ENCODE measurements at regions not wholly inside any gene's neighbourhood (a gene's known extent, or its start where the extent isn't known, plus 50 kb on each side); places are given as distances from the start of the nearest gene placed in this dataset.
A peak's percentile ranks its signal among the peaks of the same experiment; 100 is the strongest.

DNA sequence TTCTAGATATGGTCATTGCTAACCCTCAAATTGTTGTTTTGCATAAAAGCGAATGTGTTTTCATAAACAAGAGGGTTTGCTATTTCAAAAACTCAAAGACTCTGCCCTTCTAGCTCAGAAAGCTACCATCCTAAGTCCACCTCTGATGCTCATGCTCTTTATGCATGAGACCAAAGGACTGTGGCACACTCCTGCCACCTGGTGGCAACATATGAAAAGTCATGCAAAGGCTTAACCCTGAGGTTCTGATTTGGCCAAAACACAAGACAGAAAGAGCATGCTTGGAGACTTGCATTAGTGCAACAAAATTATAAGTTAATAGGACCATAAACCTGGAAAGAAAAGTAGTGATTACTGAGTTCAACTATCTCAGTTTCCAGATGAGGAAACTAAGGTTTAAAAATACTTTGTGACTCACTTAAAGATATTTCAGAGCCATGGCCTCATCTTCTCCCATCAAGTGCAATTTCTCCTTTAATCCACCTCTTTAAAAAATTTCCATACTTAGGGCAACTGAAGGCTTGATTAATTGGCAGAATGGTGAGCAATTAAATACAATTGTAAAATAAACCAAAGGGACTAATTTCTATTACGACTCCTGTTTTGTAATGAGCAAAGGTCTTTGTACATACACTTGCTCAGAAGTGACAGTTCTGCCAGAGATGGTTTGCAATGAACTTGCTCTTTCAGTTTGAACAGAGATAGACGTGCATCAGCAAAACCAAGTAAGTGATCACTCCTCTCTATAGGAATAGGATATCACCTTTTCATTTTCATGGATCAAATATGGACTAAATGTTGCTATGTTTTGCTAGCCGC is 110.7 kb upstream of the RAD23B start:
- DNase-seq = peak; percentile 79

GRCh38 chr9:107172979-107173347 is 110.1 kb upstream of the RAD23B start:
- no peak for DNase-seq

- DNase-seq = no peak
Measured at GRCh38 chr9:107173422-107174180, 109.5 kb upstream of the RAD23B start.

- no peak for DNase-seq
Measured at GRCh38 chr9:107174441-107174840, 108.6 kb upstream of the RAD23B start.

- no peak for DNase-seq
Measured at GRCh38 chr9:107175041-107175440, 108.0 kb upstream of the RAD23B start.

DNA sequence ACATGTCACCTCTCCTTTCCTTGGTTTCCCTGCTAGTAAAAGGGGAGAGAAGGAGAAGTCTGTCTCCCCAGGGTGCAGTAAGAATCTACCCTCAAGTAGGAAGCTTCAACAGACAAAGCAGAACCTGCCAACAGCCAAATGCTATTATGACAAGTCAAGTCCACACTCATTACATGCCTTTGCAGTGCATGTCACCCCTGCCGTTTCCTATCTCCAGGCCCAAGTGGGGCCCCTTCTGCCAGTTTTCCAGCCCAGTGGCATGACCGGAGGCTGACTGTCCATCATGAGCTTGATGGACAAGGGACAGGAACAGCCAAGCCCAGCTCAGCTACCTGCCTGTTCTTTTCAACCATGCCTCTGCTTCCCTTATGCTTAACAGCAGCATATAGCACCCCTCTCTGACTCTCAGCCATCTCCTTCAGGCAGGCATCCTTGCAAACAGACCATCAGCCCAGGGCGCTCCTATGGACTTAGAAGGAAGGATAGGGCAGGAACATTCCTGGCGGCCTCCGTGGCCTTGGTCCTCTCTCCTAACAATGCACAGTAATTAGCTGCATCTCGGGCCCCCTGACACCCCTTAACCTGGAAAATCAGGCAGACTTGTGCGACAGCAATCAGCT is 107.2 kb upstream of the RAD23B start:
- DNase-seq = no peak

DNA sequence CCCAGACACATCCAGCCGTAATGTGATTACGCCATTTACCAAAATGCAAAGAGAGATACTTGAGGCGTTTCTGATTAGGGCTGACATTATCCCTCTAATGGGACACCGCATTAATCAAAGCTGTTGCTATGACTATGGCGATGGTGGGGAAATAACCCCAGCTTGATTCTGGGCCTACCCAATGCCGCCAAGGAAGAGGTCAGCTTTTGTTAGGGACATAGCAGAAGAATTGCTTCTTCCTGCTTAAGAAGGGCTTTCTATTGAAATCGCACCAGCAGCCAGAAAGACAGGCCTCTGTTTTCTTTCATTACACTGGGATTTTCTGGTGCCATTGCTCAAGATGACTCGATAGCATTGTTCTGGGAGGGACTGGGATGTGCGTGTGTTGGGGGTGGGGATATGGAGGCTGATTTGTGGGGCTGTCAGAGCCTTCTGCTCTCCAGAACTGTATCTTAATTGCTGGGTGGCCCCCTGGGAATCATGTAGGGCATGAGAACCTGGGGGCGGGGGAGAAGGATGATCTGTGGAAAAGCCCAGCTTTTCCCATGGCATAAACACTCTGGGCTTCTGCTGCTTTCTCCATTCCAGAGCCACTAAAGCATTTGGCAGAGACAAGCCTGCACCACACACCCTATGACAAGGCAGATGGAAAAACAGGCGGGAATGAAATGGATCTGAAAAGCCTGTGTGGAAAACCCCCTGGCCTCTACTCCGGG is 106.5 kb upstream of the RAD23B start:
- DNase-seq = no peak

DNA sequence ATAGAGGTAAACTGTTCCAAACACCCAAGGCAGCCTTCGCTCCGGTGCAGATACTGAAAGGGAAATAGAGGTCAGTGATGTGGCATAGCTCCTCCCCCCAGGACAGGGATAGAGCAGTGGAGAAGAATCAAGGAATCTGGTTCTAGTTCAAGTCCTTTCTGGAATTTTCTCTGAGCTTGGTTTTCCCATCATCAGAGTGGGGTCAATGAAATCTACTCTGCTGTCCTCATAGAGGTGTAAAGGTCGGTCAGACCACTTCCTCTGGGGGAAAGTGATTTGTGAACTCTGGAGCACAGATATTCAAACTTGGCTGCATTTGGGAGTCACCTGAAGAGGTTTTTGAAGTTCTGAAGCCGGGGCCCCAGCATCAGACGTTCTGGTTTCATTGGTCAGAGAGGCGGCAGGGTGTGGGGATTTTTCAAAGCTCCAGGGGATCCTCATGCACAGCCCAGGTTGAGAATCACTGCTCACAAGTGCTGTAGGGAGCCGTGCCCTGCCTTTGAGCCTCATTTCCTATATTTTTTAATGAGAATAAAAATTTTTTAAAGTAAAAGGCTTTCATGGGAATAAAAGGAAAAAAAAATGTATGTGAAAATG is 105.7 kb upstream of the RAD23B start:
- DNase-seq = no peak

DNA sequence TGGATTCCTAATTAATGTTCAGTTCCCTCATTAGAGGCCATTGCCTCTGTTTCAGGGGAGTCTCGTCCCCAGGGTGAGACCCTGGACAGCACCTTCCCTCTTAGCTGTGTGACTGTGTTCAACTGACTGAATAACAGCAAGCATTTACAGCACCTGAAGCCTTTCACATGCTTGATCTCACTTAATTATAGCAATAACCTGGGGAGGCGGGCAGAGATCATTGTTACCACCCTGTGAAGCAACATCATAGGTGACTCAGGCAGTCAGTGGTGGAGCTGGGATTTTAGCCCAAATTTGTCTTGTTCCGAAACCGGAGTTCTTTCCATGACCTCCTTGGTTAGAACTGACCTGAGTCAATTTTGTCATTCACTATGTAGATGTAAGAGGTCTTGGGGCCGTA is 105.2 kb upstream of the RAD23B start:
- no peak for DNase-seq

DNA sequence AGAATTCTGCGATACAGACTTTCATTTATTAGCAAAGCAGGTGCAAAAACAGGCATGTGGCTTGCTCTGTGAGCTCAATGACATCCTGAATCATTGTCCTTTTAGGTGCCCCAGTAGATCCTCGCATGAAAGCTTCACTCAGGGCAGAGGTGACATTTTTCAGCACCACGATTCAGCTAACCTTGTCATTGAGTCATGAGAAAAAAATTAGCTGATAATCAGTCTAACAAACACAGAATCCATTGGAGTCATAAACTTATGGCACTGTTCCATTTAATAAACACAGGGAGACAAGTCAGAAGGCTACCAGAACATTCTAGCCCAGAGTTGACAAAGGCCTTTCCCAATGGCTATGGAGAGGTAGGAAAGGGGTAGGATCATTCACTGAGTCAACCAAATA is 104.8 kb upstream of the RAD23B start:
- no peak for DNase-seq

GRCh38 chr9:107180206-107180605 is 102.9 kb upstream of the RAD23B start:
- no peak for DNase-seq

DNA sequence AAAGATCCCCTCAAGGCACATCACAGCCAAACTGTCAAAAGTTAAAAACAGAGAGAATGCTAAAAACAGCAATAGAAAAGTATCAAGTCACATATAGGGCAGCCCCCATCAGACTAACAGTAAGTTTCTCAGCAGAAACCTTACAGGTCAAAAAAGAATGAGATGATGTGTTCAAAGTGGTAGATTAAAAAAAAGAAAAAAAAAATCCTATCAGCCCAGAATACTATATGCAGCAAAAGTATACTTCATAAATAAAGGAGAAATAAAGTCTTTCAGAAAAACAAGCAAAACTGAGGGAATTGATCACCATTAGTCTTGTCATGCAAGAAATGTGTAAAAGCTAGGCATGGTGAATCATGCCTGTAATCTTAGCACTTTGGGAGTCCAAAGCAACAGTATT is 99.9 kb upstream of the RAD23B start:
- DNase-seq = no peak

GRCh38 chr9:107188376-107188775 is 94.7 kb upstream of the RAD23B start:
- no peak for DNase-seq

DNA sequence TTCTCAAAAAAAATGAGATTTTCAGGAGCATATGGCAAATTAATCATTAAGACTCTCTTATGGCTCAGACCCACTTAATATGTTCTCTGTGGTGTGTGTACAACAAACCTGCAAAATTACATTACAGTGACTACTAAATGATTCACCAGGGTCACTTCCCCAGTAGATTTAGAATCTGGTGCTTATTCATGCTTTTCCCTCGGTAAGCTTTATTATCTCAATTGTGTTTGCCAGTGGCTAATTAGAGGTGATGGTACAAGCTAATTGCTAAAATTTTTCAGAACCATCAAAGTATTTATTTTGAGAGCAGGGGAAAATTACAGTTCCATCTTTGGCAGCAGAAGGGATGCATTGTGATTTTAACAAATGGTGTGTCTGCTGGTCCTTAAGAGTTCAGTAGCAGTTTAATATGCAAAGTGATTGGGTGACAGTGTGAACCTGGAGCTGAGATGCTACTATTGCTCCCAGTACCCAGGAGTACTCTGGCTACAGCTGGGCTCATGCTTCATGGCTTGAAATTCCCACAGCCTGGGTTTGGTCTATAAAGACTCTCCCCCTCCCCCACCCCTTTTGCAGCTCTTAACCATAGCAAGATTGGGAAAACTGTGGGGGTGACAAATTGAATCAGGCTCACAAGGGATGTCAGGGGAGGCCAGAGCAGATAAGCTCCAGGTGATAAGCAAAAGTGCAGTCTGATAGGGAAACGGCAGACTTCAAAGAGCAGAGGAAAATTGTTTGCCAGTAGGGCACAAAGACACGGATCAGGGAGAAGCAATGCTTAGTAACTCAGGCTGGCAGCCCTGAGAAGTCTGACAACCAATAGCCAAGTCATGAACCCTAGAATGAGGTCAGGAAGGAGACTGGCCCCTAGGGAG is 92.8 kb upstream of the RAD23B start:
- no peak for DNase-seq

DNA sequence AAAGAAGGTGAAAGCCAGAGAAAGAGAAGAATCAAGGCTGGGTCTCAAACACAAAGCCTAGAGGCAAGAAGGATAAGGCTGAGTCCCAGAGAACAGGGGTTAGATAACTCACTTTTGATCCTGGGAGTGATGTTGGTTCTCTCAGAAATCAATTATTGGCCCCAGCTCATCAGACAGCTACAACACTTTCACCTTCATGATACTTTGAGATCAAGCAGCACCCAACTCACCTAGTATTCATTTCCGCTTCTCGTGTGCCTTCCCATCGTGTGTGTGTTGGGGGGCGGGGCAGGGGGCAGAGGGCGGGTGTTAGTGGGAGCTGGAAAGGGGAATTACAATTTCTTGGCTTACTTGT is 92.2 kb upstream of the RAD23B start:
- DNase-seq = no peak

GRCh38 chr9:107193251-107193650 is 89.8 kb upstream of the RAD23B start:
- DNase-seq = no peak

GRCh38 chr9:107198718-107199117 is 84.4 kb upstream of the RAD23B start:
- DNase-seq = no peak

GRCh38 chr9:107208121-107208520 is 75.0 kb upstream of the RAD23B start:
- DNase-seq = no peak

DNA sequence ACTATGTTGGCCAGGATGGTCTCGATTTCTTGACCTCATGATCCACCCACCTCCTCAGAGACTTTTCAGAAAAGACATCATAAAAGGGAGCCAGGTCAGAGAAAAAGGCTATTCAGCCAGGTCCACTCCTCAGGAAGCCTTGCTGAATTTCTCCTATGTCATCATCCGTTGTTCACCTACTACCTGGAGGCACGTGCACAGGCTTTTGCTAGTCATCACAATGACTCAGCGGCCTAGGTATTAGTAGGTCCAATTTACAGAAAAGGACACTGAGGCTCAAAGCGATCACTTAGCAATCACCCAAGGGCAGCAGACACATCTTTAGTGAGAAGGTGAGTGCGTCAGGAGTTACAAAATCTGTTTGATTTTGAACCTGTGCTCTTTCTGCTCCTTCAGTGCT is 72.3 kb upstream of the RAD23B start:
- DNase-seq = no peak

GRCh38 chr9:107211284-107211923 is 71.7 kb upstream of the RAD23B start:
- no peak for DNase-seq

DNA sequence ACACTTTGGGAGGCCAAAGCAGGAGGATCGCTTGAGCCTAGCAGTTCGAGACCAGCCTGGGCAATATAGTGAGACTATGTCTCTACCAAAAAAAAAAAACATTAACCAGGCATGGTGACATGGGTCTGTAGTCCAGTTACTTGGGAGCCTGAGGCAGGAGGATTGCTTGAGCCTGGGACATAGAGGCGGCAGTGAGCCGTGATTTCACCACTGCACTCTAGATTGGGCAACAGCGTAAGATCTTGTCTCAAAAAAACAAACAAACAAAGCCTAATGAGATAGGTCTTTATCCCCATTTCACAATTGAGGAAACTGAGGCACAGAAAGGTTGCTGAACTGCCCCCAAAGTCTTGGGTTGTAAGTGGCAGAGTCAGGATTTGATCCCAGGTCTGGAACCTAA is 70.5 kb upstream of the RAD23B start:
- no peak for DNase-seq

- no peak for DNase-seq
Measured at GRCh38 chr9:107213080-107213479, 70.0 kb upstream of the RAD23B start.

Data from activated effector memory CD4-positive, alpha-beta T cell treated with anti-CD3 and anti-CD28 coated beads, Interleukin-2, amount 50 U/mL, for 16 hours (primary cell).